Thoracic aorta (tissue), 2 donors: ENCODE measurements at regions not wholly inside any gene's neighbourhood (a gene's known extent, or its start where the extent isn't known, plus 50 kb on each side); places are given as distances from the start of the nearest gene placed in this dataset.

Source experiments
- ATAC-seq: fragments of 150-250 bp; one replicate; pipeline ENCODE4 v1.8.0; 2017; ENCODE audit warnings: low read depth; ENCODE audit not compliant: insufficient number of reproducible peaks, low FRiP score
- DNase-seq: peaks from one replicate; pipeline ENCODE4 v3.0.0-alpha.2; 2020; ENCODE audit warnings: low spot score
- H3K27ac ChIP-seq, 2 donors: fragments of 200-600 bp; sonication (generic); 1 replicate in 1 of 2; 2 replicates in 1 of 2; pipeline ENCODE4 v1.5.1; 2016; ENCODE audit warnings: mild to moderate bottlenecking in 2 of 2, moderate library complexity in 2 of 2
- H3K27me3 ChIP-seq: fragments of 200-600 bp; sonication (generic); replicated peaks from 2 replicates; pipeline ENCODE4 v1.6.0; 2016; ENCODE audit warnings: mild to moderate bottlenecking; ENCODE audit not compliant: insufficient read depth
- H3K36me3 ChIP-seq: fragments of 200-600 bp; sonication (generic); one replicate; pipeline ENCODE4 v1.5.1; 2016
- H3K4me1 ChIP-seq, 2 donors: fragments of 200-600 bp; sonication (generic); 1 replicate in 1 of 2; 2 replicates in 1 of 2; pipeline versions ENCODE4 v1.5.1 to v1.6.0; 2016; ENCODE audit warnings: low read depth in 2 of 2, mild to moderate bottlenecking in 1 of 2; ENCODE audit not compliant: control insufficient read depth in 1 of 2
- H3K4me3 ChIP-seq: fragments of 200-600 bp; sonication (generic); 2 replicates; pipeline ENCODE4 v1.5.1; 2016; ENCODE audit warnings: mild to moderate bottlenecking
- H3K9me3 ChIP-seq: fragments of 200-600 bp; sonication (generic); 2 replicates; pipeline ENCODE4 v1.5.1; 2016
- TF ChIP-seq, protein P1 (sequence below): fragments of 200-600 bp; sonication (generic); IDR thresholded peaks from one replicate; pipeline ENCODE4 v1.5.1; 2019; ENCODE audit warnings: antibody characterized with exemption

DNA sequence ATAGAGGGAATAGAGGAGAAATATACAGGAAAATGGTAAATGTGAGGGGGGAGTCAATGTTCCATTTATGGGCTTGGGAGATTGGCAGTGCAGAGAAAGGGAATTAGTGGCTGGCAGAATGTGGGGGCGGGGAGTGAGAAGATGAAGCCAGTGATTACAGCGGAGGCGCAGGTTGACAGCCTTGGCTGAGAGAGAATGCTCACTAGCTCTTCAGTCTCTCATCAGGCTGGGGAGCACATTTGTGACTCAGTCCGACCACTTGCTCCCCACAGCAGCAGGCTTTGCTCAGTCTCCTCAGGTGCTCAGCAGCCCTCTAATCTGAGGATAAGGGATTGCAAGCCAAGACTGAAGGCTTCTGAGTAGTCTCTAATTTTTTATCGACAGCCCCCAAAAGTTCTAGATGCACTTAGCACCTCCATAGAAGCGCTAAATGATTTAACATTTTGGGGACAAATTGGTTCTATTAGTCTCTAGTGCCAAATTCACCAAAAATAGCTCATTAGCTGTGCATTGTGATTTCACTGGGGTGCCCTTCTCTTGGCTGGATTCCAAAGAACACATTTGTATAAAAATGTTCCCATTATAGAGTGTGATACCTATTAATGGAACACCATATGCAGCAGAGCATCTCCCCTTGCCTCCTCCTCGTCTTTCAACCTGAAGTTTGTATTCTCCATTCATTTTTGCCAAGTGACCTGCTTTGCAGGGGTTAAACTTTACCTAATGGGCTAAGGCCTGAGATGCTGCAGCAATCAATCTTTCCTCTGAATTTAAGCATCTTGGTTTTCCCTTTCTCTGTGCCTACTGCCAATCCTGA is 191.8 kb downstream of the ZNF326 start:
- DNase-seq (no peak), ATAC-seq (no peak)
- Histone ChIP-seq H3K4me3 (no peak overlapping the region), H3K4me1 (no peaks in the 10 kb centered on the region), H3K9me3 (no peaks in the 10 kb centered on the region), H3K27ac (no peak overlapping the region), H3K36me3 (no peaks in the 10 kb centered on the region), H3K27me3 (no peaks in the 10 kb centered on the region)
- TF ChIP-seq, protein P1, sequence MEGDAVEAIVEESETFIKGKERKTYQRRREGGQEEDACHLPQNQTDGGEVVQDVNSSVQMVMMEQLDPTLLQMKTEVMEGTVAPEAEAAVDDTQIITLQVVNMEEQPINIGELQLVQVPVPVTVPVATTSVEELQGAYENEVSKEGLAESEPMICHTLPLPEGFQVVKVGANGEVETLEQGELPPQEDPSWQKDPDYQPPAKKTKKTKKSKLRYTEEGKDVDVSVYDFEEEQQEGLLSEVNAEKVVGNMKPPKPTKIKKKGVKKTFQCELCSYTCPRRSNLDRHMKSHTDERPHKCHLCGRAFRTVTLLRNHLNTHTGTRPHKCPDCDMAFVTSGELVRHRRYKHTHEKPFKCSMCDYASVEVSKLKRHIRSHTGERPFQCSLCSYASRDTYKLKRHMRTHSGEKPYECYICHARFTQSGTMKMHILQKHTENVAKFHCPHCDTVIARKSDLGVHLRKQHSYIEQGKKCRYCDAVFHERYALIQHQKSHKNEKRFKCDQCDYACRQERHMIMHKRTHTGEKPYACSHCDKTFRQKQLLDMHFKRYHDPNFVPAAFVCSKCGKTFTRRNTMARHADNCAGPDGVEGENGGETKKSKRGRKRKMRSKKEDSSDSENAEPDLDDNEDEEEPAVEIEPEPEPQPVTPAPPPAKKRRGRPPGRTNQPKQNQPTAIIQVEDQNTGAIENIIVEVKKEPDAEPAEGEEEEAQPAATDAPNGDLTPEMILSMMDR, result no peak

GRCh38 chr1:90176530-90176929 is 181.6 kb downstream of the ZNF326 start:
- ATAC-seq, result no peak
- no peaks in the 10 kb centered on the region for H3K36me3 ChIP-seq
- no peaks in the 10 kb centered on the region for H3K27me3 ChIP-seq
- TF ChIP-seq, protein P1, result no peak
- no peaks in the 10 kb centered on the region for H3K9me3 ChIP-seq
- no peak overlapping the region for H3K27ac ChIP-seq
- DNase-seq, result no peak
- H3K4me1 ChIP-seq, result peaks cover 5 to 14% of the 10 kb centered on the region in 2 donors
- H3K4me3 ChIP-seq, result no peak overlapping the region

GRCh38 chr1:90175490-90176167 is 180.7 kb downstream of the ZNF326 start:
- H3K4me1 ChIP-seq, result peaks cover 5 to 14% of the 10 kb centered on the region in 2 donors
- DNase-seq, result no peak
- no peak for ATAC-seq
- H3K27ac ChIP-seq, result no peak overlapping the region
- no peaks in the 10 kb centered on the region for H3K36me3 ChIP-seq
- no peaks in the 10 kb centered on the region for H3K9me3 ChIP-seq
- H3K27me3 ChIP-seq, result no peaks in the 10 kb centered on the region
- TF ChIP-seq, protein P1, result no peak
- no peak overlapping the region for H3K4me3 ChIP-seq

DNA sequence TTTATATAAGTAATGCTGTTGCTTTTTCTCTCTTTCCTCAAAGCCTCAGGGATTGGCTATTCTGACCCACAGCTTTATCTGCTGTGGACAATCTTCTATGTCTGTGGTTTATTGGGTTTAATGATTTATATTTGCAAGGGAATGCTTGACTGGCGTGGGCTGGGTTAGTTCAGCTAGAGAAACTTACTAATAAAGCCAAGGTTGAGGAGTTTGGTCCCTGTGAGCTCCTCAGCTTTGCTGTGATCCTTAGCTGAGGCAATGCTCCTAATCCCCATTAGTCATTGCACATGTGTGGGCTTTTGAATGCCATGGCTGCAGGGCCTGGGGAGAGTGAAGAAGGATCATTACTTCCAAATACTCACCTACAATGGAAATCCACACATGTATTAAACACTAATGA is 179.3 kb downstream of the ZNF326 start:
- Histone ChIP-seq H3K27me3 (no peaks in the 10 kb centered on the region), H3K36me3 (no peaks in the 10 kb centered on the region)
- TF ChIP-seq, protein P1, result no peak

GRCh38 chr1:90162216-90162615 is 167.3 kb downstream of the ZNF326 start:
- no peak overlapping the region for H3K27ac ChIP-seq
- H3K4me1 ChIP-seq, result no peaks in the 10 kb centered on the region
- TF ChIP-seq, protein P1, result no peak
- no peaks in the 10 kb centered on the region for H3K36me3 ChIP-seq
- DNase-seq (no peak), ATAC-seq (no peak)
- no peaks in the 10 kb centered on the region for H3K9me3 ChIP-seq
- no peak overlapping the region for H3K4me3 ChIP-seq
- H3K27me3 ChIP-seq, result no peaks in the 10 kb centered on the region

More for the DNA sequence above, 179.3 kb downstream of the ZNF326 start:
- Histone ChIP-seq H3K4me1 (peaks cover 5 to 14% of the 10 kb centered on the region in 2 donors), H3K9me3 (no peaks in the 10 kb centered on the region), H3K4me3 (no peak overlapping the region), H3K27ac (no peak overlapping the region)
- ATAC-seq, result no peak
- no peak for DNase-seq
